ENCODE measurements at regions not wholly inside any gene's neighbourhood (a gene's known extent, or its start where the extent isn't known, plus 50 kb on each side); places are given as distances from the start of the nearest gene placed in this dataset.

GRCh38 chr4:170420255-170420693 is 330.5 kb upstream of the AADAT start:
- TF ChIP-seq CTCF (conservative IDR thresholded peaks at IDR 0.05; ENCODE audit: low read depth in 2 of 2) (no peak), EZH2 (IDR thresholded peaks at IDR 0.05; ENCODE audit: low read depth, unreplicated experiment) (no peak), EZH2phosphoT487 (IDR thresholded peaks at IDR 0.05; ENCODE audit: unreplicated experiment) (no peak), CREB1 (CRISPR knock-in tag; IDR thresholded peaks at IDR 0.05; ENCODE audit: low read depth) (no peak), POLR2AphosphoS5 (IDR thresholded peaks at IDR 0.05; ENCODE audit: low read depth) (no peak), ETS1 (IDR thresholded peaks at IDR 0.05) (no peak), REST (IDR thresholded peaks at IDR 0.05; ENCODE audit: unreplicated experiment) (no peak), ZNF114 (CRISPR knock-in tag; IDR thresholded peaks at IDR 0.05) (no peak), JUNB (IDR thresholded peaks at IDR 0.05; ENCODE audit: unreplicated experiment) (no peak), NANOG (IDR thresholded peaks at IDR 0.05; ENCODE audit: borderline replicate concordance) (no peak)

Data from GM23338 (cell line).